HepG2 (cell line): ENCODE measurements at regions not wholly inside any gene's neighbourhood (a gene's known extent, or its start where the extent isn't known, plus 50 kb on each side); places are given as distances from the start of the nearest gene placed in this dataset.

Experiments
- ATAC-seq: fragments of 200-7000 bp; cut with Tn5 transposase; 3 replicates; pipeline ENCODE4 v1.9.1; 2020; ENCODE audit warnings: mild to moderate bottlenecking, moderate library complexity
- BruUV-seq: library from RNA; stranded (reverse); fragments of 400-500 nt; replicated peaks from 2 replicates; lab custom pipeline; 2021; lab: Mats Ljungman, UMichigan
- CTCF ChIA-PET: fragments of 300-600 bp; formaldehyde crosslinking; extraction: SDS; loops from one replicate; lab custom pipeline; 2021; ENCODE audit warnings: low total read pairs, inconsistent platforms, low intra/inter-chr PET ratio; lab: Yijun Ruan, JAX
- POLR2A ChIA-PET: fragments of 350-600 bp; sonication (Branson Sonifier 250); formaldehyde crosslinking; loops from one replicate; lab custom pipeline; 2020; ENCODE audit warnings: antibody characterized with exemption, inconsistent platforms; lab: Yijun Ruan, JAX
- DNase-seq: peaks from one replicate; pipeline ENCODE4 v3.0.0-alpha.2; 2015; ENCODE audit warnings: low spot score
- FAIRE-seq: peaks from 3 replicates; lab custom pipeline; 2011; peaks lifted over from hg19 to GRCh38; lab: Jason Lieb, UNC
- H2AFZ ChIP-seq: one replicate; pipeline ENCODE4 v1.6.1; 2011; ENCODE audit warnings: low read length, inconsistent platforms
- H3K27ac ChIP-seq: fragments of 300-600 bp; 3 replicates; pipeline ENCODE4 v1.8.0; 2011; ENCODE audit warnings: mixed run types, mild to moderate bottlenecking, mixed read lengths, low read length, inconsistent platforms; ENCODE audit not compliant: insufficient read depth; ENCODE audit errors: extremely low read length
- H3K27me3 ChIP-seq, 2 experiments: fragments of 200-600 bp in 1 of 2; 2 replicates in 1 of 2; 3 replicates in 1 of 2; pipeline versions ENCODE4 v1.6.0 to v1.8.0; 2011; ENCODE audit warnings: low read length in 2 of 2, mild to moderate bottlenecking in 2 of 2, moderate library complexity in 2 of 2, inconsistent platforms in 1 of 2; ENCODE audit not compliant: insufficient read depth in 2 of 2, control insufficient read depth in 1 of 2
- H3K36me3 ChIP-seq, 2 experiments: fragments of 200-600 bp in 1 of 2; replicated peaks in 1 of 2; 2 replicates in 1 of 2; 3 replicates in 1 of 2; pipeline versions ENCODE4 v1.5.1 to v1.8.0; 2011; ENCODE audit warnings: low read length in 2 of 2, inconsistent platforms in 1 of 2; ENCODE audit not compliant: insufficient read depth in 2 of 2, control insufficient read depth in 1 of 2
- H3K4me1 ChIP-seq: 2 replicates; pipeline ENCODE4 v1.5.1; 2012; ENCODE audit warnings: low read length, inconsistent platforms; ENCODE audit not compliant: insufficient read depth
- H3K4me2 ChIP-seq: 2 replicates; pipeline ENCODE4 v1.6.0; 2011; ENCODE audit warnings: low read depth, low read length, inconsistent platforms
- H3K4me3 ChIP-seq, 3 experiments: fragments of 200-600 bp in 1 of 3; sonication (generic), shearing (Covaris generic) in 1 of 3; replicated peaks in 1 of 3; 2 replicates each; pipeline ENCODE4 v1.5.1; 2011 to 2016; ENCODE audit warnings: low read length in 3 of 3, inconsistent platforms in 2 of 3, low read depth in 2 of 3, mild to moderate bottlenecking in 2 of 3, control low read depth in 1 of 3, mixed read lengths in 1 of 3; ENCODE audit not compliant: insufficient read depth in 1 of 3
- H3K79me2 ChIP-seq: one replicate; pipeline ENCODE4 v1.6.1; 2011; ENCODE audit warnings: low read length, inconsistent platforms; ENCODE audit not compliant: insufficient read depth
- H3K9ac ChIP-seq: 2 replicates; pipeline ENCODE4 v1.6.0; 2011; ENCODE audit warnings: mild to moderate bottlenecking, low read depth, low read length, inconsistent platforms; ENCODE audit not compliant: insufficient read depth
- H3K9me3 ChIP-seq: 2 replicates; pipeline ENCODE4 v1.5.1; 2012; ENCODE audit warnings: mild to moderate bottlenecking, low read length
- H4K20me1 ChIP-seq: 2 replicates; pipeline ENCODE4 v1.6.0; 2011; ENCODE audit warnings: inconsistent platforms, mild to moderate bottlenecking, low read length, moderate library complexity; ENCODE audit not compliant: insufficient read depth
- HCFC1 ChIP-seq: fragments of 150-350 bp; IDR thresholded peaks from 2 replicates; pipeline ENCODE4 v1.6.1; 2014; ENCODE audit warnings: low read depth, low read length
- KIAA2018 ChIP-seq: sonication (generic); formaldehyde crosslinking; IDR thresholded peaks from 2 replicates; pipeline ENCODE4 v1.5.0; 2020; ENCODE audit warnings: mild to moderate bottlenecking, missing genetic modification reagents, borderline replicate concordance
- ZBTB10 ChIP-seq: sonication (generic); formaldehyde crosslinking; IDR thresholded peaks from 2 replicates; pipeline ENCODE4 v1.4.0; 2020; ENCODE audit warnings: missing genetic modification reagents, borderline replicate concordance
- ZBTB44 ChIP-seq: sonication (generic); formaldehyde crosslinking; IDR thresholded peaks from 2 replicates; pipeline ENCODE4 v1.4.0; 2020; ENCODE audit warnings: missing genetic modification reagents
- ZNF350 ChIP-seq: sonication (generic); formaldehyde crosslinking; IDR thresholded peaks from 2 replicates; pipeline ENCODE4 v1.4.0; 2020; ENCODE audit warnings: mild to moderate bottlenecking, low read depth, missing genetic modification reagents, borderline replicate concordance
- ZNF562 ChIP-seq: sonication (generic); formaldehyde crosslinking; IDR thresholded peaks from 2 replicates; pipeline ENCODE4 v1.8.0; 2022; ENCODE audit warnings: missing genetic modification reagents, borderline replicate concordance
- ZNF749 ChIP-seq: sonication (generic); formaldehyde crosslinking; IDR thresholded peaks from 2 replicates; pipeline ENCODE4 v1.8.0; 2022; ENCODE audit warnings: mild to moderate bottlenecking, missing genetic modification reagents, moderate library complexity, borderline replicate concordance
- WGBS: methylation state at CpG from one replicate; pipeline ENCODE4 v1.1.6; 2017; ENCODE audit warnings: low lambda C conversion rate; 5-methylcytosine and 5-hydroxymethylcytosine counted together
- in situ Hi-C: cut with HindIII; loops from 2 replicates; pipeline ENCODE4 v1.10.0; 2017; ENCODE audit warnings: low pct_unique_long_range_greater_than_20kb; ENCODE audit not compliant: extremely low pct_ligation_motif_present
- intact Hi-C: fragments of 100-400 bp; cut with micrococcal nuclease; formaldehyde crosslinking; loops from one replicate; pipeline ENCODE4 v1.10.0; 2022; ENCODE audit not compliant: unreplicated experiment

- intact Hi-C loops = no loop called here
- no peak overlapping the region for H3K9ac ChIP-seq
- CTCF ChIA-PET = no interaction called here
- no TSS peak for BruUV-seq
- H3K4me2 ChIP-seq = no peak overlapping the region
- H3K27ac ChIP-seq = no peak overlapping the region
- H3K9me3 ChIP-seq = 0 out of 2 replicates have a peak, but pooled peaks cover 4% of the 10 kb centered on the region
- in situ Hi-C loops = no loop called here
- H3K4me3 ChIP-seq = no peak overlapping the region
- H3K4me1 ChIP-seq = no peaks in the 10 kb centered on the region
- DNase-seq (no peak), ATAC-seq (no peak), FAIRE-seq (no peak)
- 4% methylated on average over 1 of the region's 1 CpG for WGBS
- H4K20me1 ChIP-seq = no peaks in the 10 kb centered on the region
- TF ChIP-seq ZNF749 (CRISPR knock-in tag) (no peak), ZBTB44 (CRISPR knock-in tag) (no peak), ZNF562 (no peak), KIAA2018 (CRISPR knock-in tag) (no peak), ZNF350 (CRISPR knock-in tag) (no peak), ZBTB10 (CRISPR knock-in tag) (no peak), HCFC1 (no peak)
- no peaks in the 10 kb centered on the region for H3K79me2 ChIP-seq
- H3K36me3 ChIP-seq = no peaks in the 10 kb centered on the region
- no peak overlapping the region for H2AFZ ChIP-seq
- POLR2A ChIA-PET = no interaction called here
- no peaks in the 10 kb centered on the region for H3K27me3 ChIP-seq
Measured at GRCh38 chr12:68446384-68446783, 114.2 kb upstream of the MDM1 start.
